OCI-LY7 (cell line): ENCODE measurements at regions not wholly inside any gene's neighbourhood (a gene's known extent, or its start where the extent isn't known, plus 50 kb on each side); places are given as distances from the start of the nearest gene placed in this dataset.

Experiments
- BruUV-seq: library from RNA; stranded (reverse); fragments of 400-500 nt; replicated peaks from 2 replicates; lab custom pipeline; 2021; lab: Mats Ljungman, UMichigan
- CTCF ChIA-PET: fragments of 300-600 bp; sonication (Branson Sonifier 250); formaldehyde crosslinking; loops from one replicate; lab custom pipeline; 2022; ENCODE audit warnings: antibody characterized with exemption; ENCODE audit not compliant: unreplicated experiment; lab: Charles Lee
- POLR2A ChIA-PET: fragments of 300-600 bp; sonication (Branson Sonifier 250); formaldehyde crosslinking; loops from one replicate; lab custom pipeline; 2022; ENCODE audit warnings: antibody characterized with exemption; lab: Charles Lee
- DNase-seq: peaks from one replicate; pipeline ENCODE4 v3.0.0-alpha.2; 2015; ENCODE audit warnings: low spot score
- H2AFZ ChIP-seq: fragments of 200-600 bp; sonication (generic), shearing (Covaris generic); 2 replicates; pipeline ENCODE4 v1.6.1; 2014; ENCODE audit warnings: mild to moderate bottlenecking, antibody characterized with exemption, low read length, moderate library complexity
- H3K27ac ChIP-seq: fragments of 200-600 bp; sonication (generic); 2 replicates; pipeline ENCODE4 v1.5.1; 2014; ENCODE audit warnings: mixed run types, low read depth, mild to moderate bottlenecking, moderate library complexity, low read length, inconsistent platforms; ENCODE audit not compliant: poor library complexity, severe bottlenecking
- H3K36me3 ChIP-seq: fragments of 200-600 bp; sonication (generic); 2 replicates; pipeline ENCODE4 v1.6.1; 2014; ENCODE audit warnings: mild to moderate bottlenecking, antibody characterized with exemption, low read length, moderate library complexity, mixed read lengths; ENCODE audit not compliant: insufficient read depth
- H3K4me1 ChIP-seq: fragments of 200-600 bp; sonication (generic); 2 replicates; pipeline ENCODE4 v1.5.1; 2014; ENCODE audit warnings: mild to moderate bottlenecking, low read length; ENCODE audit not compliant: insufficient read depth, poor library complexity, severe bottlenecking
- H3K4me2 ChIP-seq: fragments of 200-600 bp; sonication (generic); 2 replicates; pipeline ENCODE4 v1.6.1; 2014; ENCODE audit warnings: mild to moderate bottlenecking, low read length
- H3K4me3 ChIP-seq: fragments of 200-600 bp; sonication (generic); 2 replicates; pipeline ENCODE4 v1.5.1; 2014; ENCODE audit warnings: mild to moderate bottlenecking, low read depth, low read length; ENCODE audit not compliant: poor library complexity, severe bottlenecking
- H3K79me2 ChIP-seq: fragments of 200-600 bp; sonication (generic); 2 replicates; pipeline ENCODE4 v1.6.1; 2016; ENCODE audit warnings: low read depth, mild to moderate bottlenecking, low read length, moderate library complexity, mixed read lengths; ENCODE audit not compliant: insufficient read depth
- H3K9me2 ChIP-seq: fragments of 200-600 bp; sonication (generic); 2 replicates; pipeline ENCODE4 v1.6.1; 2016; ENCODE audit warnings: mild to moderate bottlenecking, low read length, mixed read lengths; ENCODE audit not compliant: insufficient read depth
- H3K9me3 ChIP-seq: fragments of 200-600 bp; sonication (generic); 2 replicates; pipeline ENCODE4 v1.6.1; 2014; ENCODE audit warnings: mild to moderate bottlenecking, mixed run types, low read length, mixed read lengths
- H4K20me1 ChIP-seq: fragments of 200-600 bp; sonication (generic); 2 replicates; pipeline ENCODE4 v1.6.1; 2014; ENCODE audit warnings: mild to moderate bottlenecking, antibody characterized with exemption, low read length, moderate library complexity, mixed read lengths; ENCODE audit not compliant: insufficient read depth
- CTCF ChIP-seq: fragments of 200-600 bp; sonication (generic); conservative IDR thresholded peaks from 2 replicates; pipeline ENCODE4 v1.5.1; 2014; ENCODE audit warnings: mild to moderate bottlenecking, antibody characterized with exemption, low read length, moderate library complexity, mixed read lengths
- EZH2phosphoT487 ChIP-seq: fragments of 200-600 bp; sonication (generic); IDR thresholded peaks from 2 replicates; pipeline ENCODE4 v1.6.1; 2018; ENCODE audit warnings: low read depth, borderline replicate concordance, mild to moderate bottlenecking, mixed run types, antibody characterized with exemption, low read length, moderate library complexity, mixed read lengths
- intact Hi-C: fragments of 100-400 bp; cut with micrococcal nuclease; formaldehyde crosslinking; loops from one replicate; pipeline ENCODE4 v1.10.0; 2022; ENCODE audit not compliant: unreplicated experiment

DNA sequence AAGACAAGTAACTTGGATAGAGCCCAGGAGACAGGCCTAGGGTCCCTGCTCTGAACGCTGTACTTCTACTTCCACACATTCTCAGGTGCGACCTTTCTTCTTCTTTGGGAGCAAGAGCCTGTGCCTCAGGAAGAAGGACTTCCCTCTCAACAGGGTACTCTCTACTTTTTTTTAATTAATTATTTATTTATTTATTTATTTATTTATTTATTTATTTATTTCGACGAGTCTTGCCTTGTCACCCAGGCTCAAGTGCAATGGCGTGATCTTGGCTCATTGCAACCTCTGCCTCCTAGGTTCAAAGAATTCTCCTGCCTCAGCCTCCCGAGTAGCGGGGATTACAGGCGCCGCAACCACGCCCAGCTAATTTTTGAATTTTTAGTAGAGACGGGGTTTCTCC lies 361.6 kb downstream of the FAM72C start:
- Histone ChIP-seq H3K9me3 (no peaks in the 10 kb centered on the region), H3K79me2 (no peaks in the 10 kb centered on the region), H3K9me2 (no peaks in the 10 kb centered on the region), H3K4me1 (no peaks in the 10 kb centered on the region), H3K36me3 (no peaks in the 10 kb centered on the region), H3K27ac (no peak overlapping the region), H2AFZ (no peak overlapping the region), H3K4me3 (no peak overlapping the region), H3K4me2 (no peak overlapping the region), H4K20me1 (no peaks in the 10 kb centered on the region)
- intact Hi-C loops, result no loop called here
- DNase-seq, result no peak
- POLR2A ChIA-PET, result no interaction called here
- no TSS peak for BruUV-seq
- no peak for TF ChIP-seq CTCF
- CTCF ChIA-PET, result no interaction called here

DNA sequence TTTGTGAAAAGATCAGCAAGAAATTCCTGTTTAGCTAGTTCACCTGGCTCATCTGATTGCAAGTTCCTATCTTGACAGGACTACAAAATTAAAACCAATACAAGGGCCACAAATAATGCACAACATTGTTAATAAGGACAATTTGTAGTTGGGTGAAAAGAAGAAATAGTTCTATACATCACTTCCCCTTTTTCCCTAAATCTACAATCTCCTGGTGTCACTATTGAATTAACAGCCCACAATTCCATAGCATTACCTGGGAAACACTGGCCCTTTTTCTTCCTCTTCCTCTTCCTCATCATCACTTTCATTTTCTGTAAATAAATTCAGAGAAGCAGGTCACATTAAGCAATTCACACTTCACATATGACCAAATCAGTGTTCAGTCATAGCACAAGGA lies 366.9 kb downstream of the FAM72C start:
- Histone ChIP-seq H3K9me3 (no peaks in the 10 kb centered on the region), H3K4me1 (no peaks in the 10 kb centered on the region), H2AFZ (no peak overlapping the region), H3K79me2 (no peaks in the 10 kb centered on the region), H3K27ac (no peak overlapping the region), H3K9me2 (no peaks in the 10 kb centered on the region), H3K36me3 (no peaks in the 10 kb centered on the region), H3K4me3 (no peak overlapping the region), H3K4me2 (no peak overlapping the region), H4K20me1 (no peaks in the 10 kb centered on the region)
- no TSS peak for BruUV-seq
- CTCF ChIA-PET, result no interaction called here
- no peak for DNase-seq
- intact Hi-C loops, result no loop called here
- POLR2A ChIA-PET, result no interaction called here
- TF ChIP-seq EZH2phosphoT487 (no peak), CTCF (no peak)

DNA sequence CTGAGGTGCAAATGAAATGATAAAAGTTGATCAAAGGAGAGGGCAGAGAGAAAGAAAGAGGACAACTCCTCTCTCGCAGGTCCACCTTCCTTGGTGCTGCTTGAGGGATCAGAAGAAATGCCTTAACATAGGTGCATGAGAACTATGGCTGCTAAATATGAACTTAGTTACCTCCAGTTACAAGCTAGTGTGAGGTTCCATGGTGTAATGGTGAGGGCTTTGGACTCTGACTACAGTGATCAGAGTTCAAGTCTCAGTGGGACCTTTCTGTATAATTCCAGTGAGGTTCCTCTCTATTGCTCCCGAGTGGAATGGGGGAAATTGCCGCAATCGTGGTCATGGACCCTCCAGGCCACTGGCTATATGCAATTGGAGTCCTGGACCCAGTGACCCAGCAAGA lies 387.3 kb downstream of the FAM72C start:
- TF ChIP-seq EZH2phosphoT487, result no peak
- TF ChIP-seq CTCF, result no peak
- H4K20me1 ChIP-seq, result no peaks in the 10 kb centered on the region
- ChIA-PET CTCF (no interaction called here), POLR2A (no interaction called here)
- DNase-seq, result no peak
- H3K27ac ChIP-seq, result no peak overlapping the region
- BruUV-seq, result no TSS peak
- H3K79me2 ChIP-seq, result no peaks in the 10 kb centered on the region
- H2AFZ ChIP-seq, result no peak overlapping the region
- no peak overlapping the region for H3K4me3 ChIP-seq
- H3K36me3 ChIP-seq, result no peaks in the 10 kb centered on the region
- H3K9me2 ChIP-seq, result no peaks in the 10 kb centered on the region
- H3K4me1 ChIP-seq, result no peaks in the 10 kb centered on the region
- no peak overlapping the region for H3K4me2 ChIP-seq
- H3K9me3 ChIP-seq, result no peaks in the 10 kb centered on the region
- intact Hi-C loops, result no loop called here
